ENCODE measurements at regions not wholly inside any gene's neighbourhood (a gene's known extent, or its start where the extent isn't known, plus 50 kb on each side); places are given as distances from the start of the nearest gene placed in this dataset.

- no peaks in the 10 kb centered on the region for H3K27me3 ChIP-seq
- no peak for TF ChIP-seq CTCF (IDR thresholded peaks at IDR 0.05)
- TF ChIP-seq POLR2A (IDR thresholded peaks at IDR 0.05) = no peak
- no peak for TF ChIP-seq EP300 (IDR thresholded peaks at IDR 0.05)
- WGBS, 3 donors = 40 to 58% (median 57%) methylated on average over 6 of the region's 6 CpGs
- H3K4me1 ChIP-seq (ENCODE audit: insufficient read depth) = no peaks in the 10 kb centered on the region
- no peak for DNase-seq
- intact Hi-C loops (cut with DNase I) = no loop called here
- H3K36me3 ChIP-seq = no peaks in the 10 kb centered on the region
- H3K9me3 ChIP-seq = no peaks in the 10 kb centered on the region
- H3K4me3 ChIP-seq = no peak overlapping the region
- no peak overlapping the region for H3K27ac ChIP-seq
Observed at GRCh38 chr16:77637940-77638339, 84.4 kb upstream of the NUDT7 start.

DNA sequence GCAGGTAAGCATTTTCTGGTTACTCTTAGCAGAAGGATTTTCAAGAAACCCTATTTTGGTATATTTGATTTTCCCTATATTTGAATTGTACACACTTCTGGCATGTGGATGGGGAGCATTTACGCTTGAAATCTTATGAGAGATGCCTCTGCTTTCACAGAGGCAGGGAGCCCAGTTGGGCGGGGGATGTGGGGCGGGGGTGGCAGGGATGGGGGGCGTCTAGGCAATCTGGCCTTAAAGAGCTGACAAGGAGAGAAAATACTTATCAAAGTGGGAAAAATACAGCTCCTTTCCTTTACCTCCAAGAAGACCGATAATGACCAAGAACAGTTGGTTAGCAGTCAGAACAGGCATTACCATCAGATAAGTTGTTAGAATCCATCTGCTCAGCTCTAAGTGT lies 79.1 kb upstream of the NUDT7 start:
- Histone ChIP-seq H3K27ac (no peak overlapping the region), H3K4me3 (no peak overlapping the region), H3K4me1 (ENCODE audit: insufficient read depth) (no peaks in the 10 kb centered on the region), H3K27me3 (no peaks in the 10 kb centered on the region), H3K9me3 (no peaks in the 10 kb centered on the region), H3K36me3 (no peaks in the 10 kb centered on the region)
- intact Hi-C loops (cut with DNase I) = no loop called here
- no peak for DNase-seq
- 50 to 77% (median 65%) methylated on average over 5 of the region's 5 CpGs for WGBS, 3 donors
- no peak for TF ChIP-seq CTCF (IDR thresholded peaks at IDR 0.05)
- TF ChIP-seq EP300 (IDR thresholded peaks at IDR 0.05) = no peak
- no peak for TF ChIP-seq POLR2A (IDR thresholded peaks at IDR 0.05)

- Histone ChIP-seq H3K36me3 (no peaks in the 10 kb centered on the region), H3K4me3 (no peak overlapping the region), H3K27me3 (no peaks in the 10 kb centered on the region), H3K9me3 (no peaks in the 10 kb centered on the region), H3K27ac (no peak overlapping the region), H3K4me1 (ENCODE audit: insufficient read depth) (no peaks in the 10 kb centered on the region)
- no peak for TF ChIP-seq EP300 (IDR thresholded peaks at IDR 0.05)
- no peak for TF ChIP-seq CTCF (IDR thresholded peaks at IDR 0.05)
- no peak for TF ChIP-seq POLR2A (IDR thresholded peaks at IDR 0.05)
- WGBS, 3 donors = 75 to 86% (median 80%) methylated on average over 3 of the region's 3 CpGs
- no peak for DNase-seq
- intact Hi-C loops (cut with DNase I) = no loop called here
Observed at GRCh38 chr16:77645764-77646163, 76.5 kb upstream of the NUDT7 start.

DNA sequence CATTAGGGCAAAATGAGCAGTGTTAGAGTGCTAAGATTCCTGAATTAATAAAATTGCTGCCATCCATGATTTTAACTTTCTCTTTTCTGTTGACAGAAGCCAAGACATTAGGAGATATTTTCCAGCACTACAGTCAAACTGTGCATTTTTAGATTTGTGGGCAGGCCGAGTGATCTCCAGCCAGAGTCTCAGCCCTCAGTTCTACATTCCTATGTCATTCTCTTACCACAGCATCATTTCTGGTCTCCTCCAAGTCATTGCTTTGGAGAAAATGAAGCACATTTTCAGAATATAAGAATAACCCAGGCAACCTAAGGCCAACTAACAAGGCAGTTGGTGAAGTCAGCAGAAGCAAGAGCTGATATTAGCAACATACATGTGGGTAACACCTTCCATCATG lies 74.6 kb upstream of the NUDT7 start:
- TF ChIP-seq EP300 (IDR thresholded peaks at IDR 0.05) = no peak
- TF ChIP-seq POLR2A (IDR thresholded peaks at IDR 0.05) = no peak
- TF ChIP-seq CTCF (IDR thresholded peaks at IDR 0.05) = no peak
- Histone ChIP-seq H3K4me1 (ENCODE audit: insufficient read depth) (no peaks in the 10 kb centered on the region), H3K27ac (no peak overlapping the region), H3K4me3 (no peak overlapping the region), H3K36me3 (no peaks in the 10 kb centered on the region), H3K9me3 (no peaks in the 10 kb centered on the region), H3K27me3 (no peaks in the 10 kb centered on the region)
- DNase-seq = no peak
- intact Hi-C loops (cut with DNase I) = no loop called here
- 25 to 29% (median 28%) methylated on average over 1 of the region's 1 CpG for WGBS, 3 donors

GRCh38 chr16:77650761-77651160 lies 71.6 kb upstream of the NUDT7 start:
- Histone ChIP-seq H3K4me3 (no peak overlapping the region), H3K9me3 (no peaks in the 10 kb centered on the region), H3K27me3 (no peaks in the 10 kb centered on the region), H3K27ac (no peak overlapping the region), H3K36me3 (no peaks in the 10 kb centered on the region), H3K4me1 (ENCODE audit: insufficient read depth) (no peaks in the 10 kb centered on the region)
- 25 to 34% (median 34%) methylated on average over 3 of the region's 3 CpGs for WGBS, 3 donors
- intact Hi-C loops (cut with DNase I) = no loop called here
- no peak for TF ChIP-seq EP300 (IDR thresholded peaks at IDR 0.05)
- TF ChIP-seq POLR2A (IDR thresholded peaks at IDR 0.05) = no peak
- no peak for TF ChIP-seq CTCF (IDR thresholded peaks at IDR 0.05)
- no peak for DNase-seq
